HepG2 (cell line): ENCODE measurements at regions not wholly inside any gene's neighbourhood (a gene's known extent, or its start where the extent isn't known, plus 50 kb on each side); places are given as distances from the start of the nearest gene placed in this dataset.

Source experiments
- ATAC-seq: fragments of 200-7000 bp; cut with Tn5 transposase; 3 replicates; pipeline ENCODE4 v1.9.1; 2020; ENCODE audit warnings: mild to moderate bottlenecking, moderate library complexity
- BruUV-seq: library from RNA; stranded (reverse); fragments of 400-500 nt; replicated peaks from 2 replicates; lab custom pipeline; 2021; lab: Mats Ljungman, UMichigan
- CTCF ChIA-PET: fragments of 300-600 bp; formaldehyde crosslinking; extraction: SDS; loops from one replicate; lab custom pipeline; 2021; ENCODE audit warnings: low total read pairs, inconsistent platforms, low intra/inter-chr PET ratio; lab: Yijun Ruan, JAX
- POLR2A ChIA-PET: fragments of 350-600 bp; sonication (Branson Sonifier 250); formaldehyde crosslinking; loops from one replicate; lab custom pipeline; 2020; ENCODE audit warnings: antibody characterized with exemption, inconsistent platforms; lab: Yijun Ruan, JAX
- DNase-seq: peaks from one replicate; pipeline ENCODE4 v3.0.0-alpha.2; 2015; ENCODE audit warnings: low spot score
- FAIRE-seq: peaks from 3 replicates; lab custom pipeline; 2011; peaks lifted over from hg19 to GRCh38; lab: Jason Lieb, UNC
- H2AFZ ChIP-seq: one replicate; pipeline ENCODE4 v1.6.1; 2011; ENCODE audit warnings: low read length, inconsistent platforms
- H3K27ac ChIP-seq: fragments of 300-600 bp; 3 replicates; pipeline ENCODE4 v1.8.0; 2011; ENCODE audit warnings: mixed run types, mild to moderate bottlenecking, mixed read lengths, low read length, inconsistent platforms; ENCODE audit not compliant: insufficient read depth; ENCODE audit errors: extremely low read length
- H3K27me3 ChIP-seq, 2 experiments: fragments of 200-600 bp in 1 of 2; 2 replicates in 1 of 2; 3 replicates in 1 of 2; pipeline versions ENCODE4 v1.6.0 to v1.8.0; 2011; ENCODE audit warnings: low read length in 2 of 2, mild to moderate bottlenecking in 2 of 2, moderate library complexity in 2 of 2, inconsistent platforms in 1 of 2; ENCODE audit not compliant: insufficient read depth in 2 of 2, control insufficient read depth in 1 of 2
- H3K36me3 ChIP-seq, 2 experiments: fragments of 200-600 bp in 1 of 2; replicated peaks in 1 of 2; 2 replicates in 1 of 2; 3 replicates in 1 of 2; pipeline versions ENCODE4 v1.5.1 to v1.8.0; 2011; ENCODE audit warnings: low read length in 2 of 2, inconsistent platforms in 1 of 2; ENCODE audit not compliant: insufficient read depth in 2 of 2, control insufficient read depth in 1 of 2
- H3K4me1 ChIP-seq: 2 replicates; pipeline ENCODE4 v1.5.1; 2012; ENCODE audit warnings: low read length, inconsistent platforms; ENCODE audit not compliant: insufficient read depth
- H3K4me2 ChIP-seq: 2 replicates; pipeline ENCODE4 v1.6.0; 2011; ENCODE audit warnings: low read depth, low read length, inconsistent platforms
- H3K4me3 ChIP-seq, 3 experiments: fragments of 200-600 bp in 1 of 3; sonication (generic), shearing (Covaris generic) in 1 of 3; replicated peaks in 1 of 3; 2 replicates each; pipeline ENCODE4 v1.5.1; 2011 to 2016; ENCODE audit warnings: low read length in 3 of 3, inconsistent platforms in 2 of 3, low read depth in 2 of 3, mild to moderate bottlenecking in 2 of 3, control low read depth in 1 of 3, mixed read lengths in 1 of 3; ENCODE audit not compliant: insufficient read depth in 1 of 3
- H3K79me2 ChIP-seq: one replicate; pipeline ENCODE4 v1.6.1; 2011; ENCODE audit warnings: low read length, inconsistent platforms; ENCODE audit not compliant: insufficient read depth
- H3K9ac ChIP-seq: 2 replicates; pipeline ENCODE4 v1.6.0; 2011; ENCODE audit warnings: mild to moderate bottlenecking, low read depth, low read length, inconsistent platforms; ENCODE audit not compliant: insufficient read depth
- H3K9me3 ChIP-seq: 2 replicates; pipeline ENCODE4 v1.5.1; 2012; ENCODE audit warnings: mild to moderate bottlenecking, low read length
- H4K20me1 ChIP-seq: 2 replicates; pipeline ENCODE4 v1.6.0; 2011; ENCODE audit warnings: inconsistent platforms, mild to moderate bottlenecking, low read length, moderate library complexity; ENCODE audit not compliant: insufficient read depth
- ATF4 ChIP-seq, 2 experiments: fragments of 450-650 bp in 1 of 2; sonication (generic) in 1 of 2; formaldehyde crosslinking; IDR thresholded peaks; 2 replicates each; pipeline versions ENCODE4 v1.5.0 to v1.8.0; 2020 to 2022; ENCODE audit warnings: mild to moderate bottlenecking in 1 of 2, missing genetic modification reagents in 1 of 2
- DDIT3 ChIP-seq: sonication (generic); formaldehyde crosslinking; IDR thresholded peaks from 2 replicates; pipeline ENCODE4 v1.4.0; 2020; ENCODE audit warnings: mild to moderate bottlenecking, missing genetic modification reagents
- GFI1 ChIP-seq: sonication (generic); formaldehyde crosslinking; IDR thresholded peaks from 2 replicates; pipeline ENCODE4 v1.5.0; 2020; ENCODE audit warnings: missing genetic modification reagents, mild to moderate bottlenecking, borderline replicate concordance
- KDM1A ChIP-seq: IDR thresholded peaks from 2 replicates; pipeline ENCODE4 v1.6.1; 2016; ENCODE audit warnings: missing compliant biosample characterization
- MED8 ChIP-seq: sonication (generic); formaldehyde crosslinking; IDR thresholded peaks from 2 replicates; pipeline ENCODE4 v1.8.1; 2023; ENCODE audit warnings: mild to moderate bottlenecking, missing genetic modification reagents; ENCODE audit not compliant: insufficient replicate concordance
- MEIS1 ChIP-seq: sonication (generic); formaldehyde crosslinking; IDR thresholded peaks from 2 replicates; pipeline ENCODE4 v1.9.0; 2021; ENCODE audit warnings: mild to moderate bottlenecking, missing genetic modification reagents, moderate library complexity, borderline replicate concordance
- MLX ChIP-seq: IDR thresholded peaks from 2 replicates; pipeline ENCODE4 v1.6.1; 2016
- MLXIP ChIP-seq: sonication (generic); formaldehyde crosslinking; IDR thresholded peaks from 2 replicates; pipeline ENCODE4 v1.9.0; 2021; ENCODE audit warnings: missing genetic modification reagents, borderline replicate concordance
- MXD1 ChIP-seq: sonication (generic); formaldehyde crosslinking; IDR thresholded peaks from 2 replicates; pipeline ENCODE4 v1.4.0; 2020; ENCODE audit warnings: mild to moderate bottlenecking, missing genetic modification reagents
- TEAD3 ChIP-seq: optimal IDR thresholded peaks from 2 replicates; pipeline ENCODE3; 2016; ENCODE audit warnings: borderline replicate concordance
- ZNF33A ChIP-seq: sonication (generic); formaldehyde crosslinking; IDR thresholded peaks from 2 replicates; pipeline ENCODE4 v1.5.1; 2020; ENCODE audit warnings: missing genetic modification reagents, mild to moderate bottlenecking, moderate library complexity, borderline replicate concordance
- ZNF639 ChIP-seq: conservative IDR thresholded peaks from 2 replicates; pipeline ENCODE4 v1.6.1; 2018; ENCODE audit warnings: missing genetic modification reagents
- ZNF775 ChIP-seq: sonication (generic); formaldehyde crosslinking; IDR thresholded peaks from 2 replicates; pipeline ENCODE4 v1.4.0; 2020; ENCODE audit warnings: missing genetic modification reagents, mild to moderate bottlenecking, moderate library complexity, borderline replicate concordance
- whole genome bisulfite sequencing: methylation state at CpG from one replicate; pipeline ENCODE4 v1.1.6; 2017; ENCODE audit warnings: low lambda C conversion rate; 5-methylcytosine and 5-hydroxymethylcytosine counted together
- in situ Hi-C: cut with HindIII; loops from 2 replicates; pipeline ENCODE4 v1.10.0; 2017; ENCODE audit warnings: low pct_unique_long_range_greater_than_20kb; ENCODE audit not compliant: extremely low pct_ligation_motif_present
- intact Hi-C: fragments of 100-400 bp; cut with micrococcal nuclease; formaldehyde crosslinking; loops from one replicate; pipeline ENCODE4 v1.10.0; 2022; ENCODE audit not compliant: unreplicated experiment

- WGBS, result 16% methylated on average over 9 of the region's 10 CpGs
- intact Hi-C loops, result no loop called here
- no peak overlapping the region for H2AFZ ChIP-seq
- in situ Hi-C loops, result no loop called here
- no peaks in the 10 kb centered on the region for H3K36me3 ChIP-seq
- ChIA-PET POLR2A (no interaction called here), CTCF (no interaction called here)
- no peak overlapping the region for H3K4me2 ChIP-seq
- no peak for TF ChIP-seq MLXIP (CRISPR knock-in tag)
- no peak for TF ChIP-seq TEAD3 (CRISPR knock-in tag)
- TF ChIP-seq ZNF33A (CRISPR knock-in tag), result no peak
- no peak for TF ChIP-seq MED8 (CRISPR knock-in tag)
- no peak for TF ChIP-seq GFI1 (CRISPR knock-in tag)
- TF ChIP-seq ZNF639 (CRISPR knock-in tag), result no peak
- TF ChIP-seq MXD1 (CRISPR knock-in tag), result no peak
- TF ChIP-seq DDIT3 (CRISPR knock-in tag), result no peak
- TF ChIP-seq MEIS1 (CRISPR knock-in tag), result no peak
- no peak for TF ChIP-seq KDM1A (CRISPR knock-in tag)
- no peak for TF ChIP-seq MLX (CRISPR knock-in tag)
- no peak for TF ChIP-seq ZNF775 (CRISPR knock-in tag)
- TF ChIP-seq ATF4 (CRISPR knock-in tag; IDR thresholded peaks at IDR 0.05), result no peak
- no peaks in the 10 kb centered on the region for H3K9me3 ChIP-seq
- no peaks in the 10 kb centered on the region for H3K79me2 ChIP-seq
- H3K4me1 ChIP-seq, result no peaks in the 10 kb centered on the region
- H4K20me1 ChIP-seq, result no peaks in the 10 kb centered on the region
- H3K4me3 ChIP-seq, result no peak overlapping the region
- BruUV-seq, result no TSS peak
- no peak for FAIRE-seq
- H3K27ac ChIP-seq, result no peak overlapping the region
- peaks cover 2 to 9% of the 10 kb centered on the region in 2 experiments; a peak in 3 of 5 replicates for H3K27me3 ChIP-seq
- no peak for ATAC-seq
- H3K9ac ChIP-seq, result no peak overlapping the region
- no peak for DNase-seq
These were observed 120.9 kb upstream of the SMIM21 start for GRCh38 chr18:75548353-75548905.
